GM21423 (cell line): ENCODE measurements at regions not wholly inside any gene's neighbourhood (a gene's known extent, or its start where the extent isn't known, plus 50 kb on each side); places are given as distances from the start of the nearest gene placed in this dataset.
"Not testable (repeated sequence)": the region's sequence is repeated elsewhere in the genome, so short reads cannot be mapped to it uniquely, and the experiment has no call there.

Experiments
- ATAC-seq: cut with Tn5 transposase; IDR thresholded peaks from one replicate; pipeline ENCODE4 v1.9.1; 2021; ENCODE audit warnings: mild to moderate bottlenecking, moderate library complexity; ENCODE audit not compliant: unreplicated experiment

- ATAC-seq: no peak
Observed at GRCh38 chr9:126165755-126166154, 160.9 kb upstream of the MVB12B start.

GRCh38 chr9:126166291-126166690 is 160.3 kb upstream of the MVB12B start:
- ATAC-seq: no peak

- no peak for ATAC-seq
Observed at GRCh38 chr9:126166866-126167265, 159.8 kb upstream of the MVB12B start.

GRCh38 chr9:126169736-126170135 is 156.9 kb upstream of the MVB12B start:
- ATAC-seq: no peak

- no peak for ATAC-seq
Observed at GRCh38 chr9:126170286-126170823, 156.3 kb upstream of the MVB12B start.

GRCh38 chr9:126171641-126172040 is 155.0 kb upstream of the MVB12B start:
- no peak for ATAC-seq

- no peak for ATAC-seq
Observed at GRCh38 chr9:126173401-126173800, 153.2 kb upstream of the MVB12B start.

- no peak for ATAC-seq
Observed at GRCh38 chr9:126173929-126174328, 152.7 kb upstream of the MVB12B start.

- ATAC-seq: no peak
Observed at GRCh38 chr9:126183266-126183665, 143.4 kb upstream of the MVB12B start.

- ATAC-seq: not testable (repeated sequence)
Observed at GRCh38 chr9:126190994-126191393, 135.6 kb upstream of the MVB12B start.

GRCh38 chr9:126198854-126199253 is 127.8 kb upstream of the MVB12B start:
- ATAC-seq: no peak

GRCh38 chr9:126203313-126203712 is 123.3 kb upstream of the MVB12B start:
- no peak for ATAC-seq

- no peak for ATAC-seq
Observed at GRCh38 chr9:126204197-126204596, 122.4 kb upstream of the MVB12B start.

GRCh38 chr9:126204708-126205225 is 121.9 kb upstream of the MVB12B start:
- no peak for ATAC-seq

- ATAC-seq: no peak
Observed at GRCh38 chr9:126205265-126205664, 121.4 kb upstream of the MVB12B start.

GRCh38 chr9:126205845-126206498 is 120.7 kb upstream of the MVB12B start:
- ATAC-seq: no peak

- ATAC-seq: no peak
Observed at GRCh38 chr9:126207256-126207655, 119.4 kb upstream of the MVB12B start.

- ATAC-seq: no peak
Observed at GRCh38 chr9:126208216-126208758, 118.3 kb upstream of the MVB12B start.

GRCh38 chr9:126211441-126212074 is 115.1 kb upstream of the MVB12B start:
- no peak for ATAC-seq

- no peak for ATAC-seq
Observed at GRCh38 chr9:126215486-126215885, 111.1 kb upstream of the MVB12B start.

- no peak for ATAC-seq
Observed at GRCh38 chr9:126216826-126217225, 109.8 kb upstream of the MVB12B start.

GRCh38 chr9:126217250-126217653 is 109.4 kb upstream of the MVB12B start:
- ATAC-seq: no peak
